Bronchial epithelial cell (primary cell): ENCODE measurements at regions not wholly inside any gene's neighbourhood (a gene's known extent, or its start where the extent isn't known, plus 50 kb on each side); places are given as distances from the start of the nearest gene placed in this dataset.

Experiments
- DNase-seq: peaks from one replicate; pipeline ENCODE4 v3.0.0-alpha.2; 2010; ENCODE audit warnings: low read depth
- FAIRE-seq: peaks from 2 replicates; lab custom pipeline; 2011; peaks lifted over from hg19 to GRCh38; lab: Jason Lieb, UNC
- H3K27me3 ChIP-seq: 2 replicates; pipeline ENCODE4 v1.5.1; 2011; ENCODE audit warnings: low read length; ENCODE audit not compliant: control insufficient read depth, insufficient read depth
- H3K36me3 ChIP-seq: 2 replicates; pipeline ENCODE4 v1.5.1; 2011; ENCODE audit warnings: low read length; ENCODE audit not compliant: control insufficient read depth, insufficient read depth
- H3K4me3 ChIP-seq: 2 replicates; pipeline ENCODE4 v1.5.1; 2011; ENCODE audit warnings: mild to moderate bottlenecking, low read depth, low read length, control low read depth
- TF ChIP-seq, protein P1 (sequence below): IDR thresholded peaks from 2 replicates; pipeline ENCODE4 v1.5.1; 2011; ENCODE audit warnings: mild to moderate bottlenecking, moderate library complexity, low read length, control low read depth, inconsistent platforms; ENCODE audit not compliant: insufficient read depth, severe bottlenecking

- Histone ChIP-seq H3K36me3 (no peaks in the 10 kb centered on the region), H3K4me3 (no peak overlapping the region)
- no peak for FAIRE-seq
These were observed 89.1 kb upstream of the COL5A1 start for GRCh38 chr9:134552349-134552990.

GRCh38 chr9:134553061-134553891, 88.3 kb upstream of the COL5A1 start:
- TF ChIP-seq, protein P1, sequence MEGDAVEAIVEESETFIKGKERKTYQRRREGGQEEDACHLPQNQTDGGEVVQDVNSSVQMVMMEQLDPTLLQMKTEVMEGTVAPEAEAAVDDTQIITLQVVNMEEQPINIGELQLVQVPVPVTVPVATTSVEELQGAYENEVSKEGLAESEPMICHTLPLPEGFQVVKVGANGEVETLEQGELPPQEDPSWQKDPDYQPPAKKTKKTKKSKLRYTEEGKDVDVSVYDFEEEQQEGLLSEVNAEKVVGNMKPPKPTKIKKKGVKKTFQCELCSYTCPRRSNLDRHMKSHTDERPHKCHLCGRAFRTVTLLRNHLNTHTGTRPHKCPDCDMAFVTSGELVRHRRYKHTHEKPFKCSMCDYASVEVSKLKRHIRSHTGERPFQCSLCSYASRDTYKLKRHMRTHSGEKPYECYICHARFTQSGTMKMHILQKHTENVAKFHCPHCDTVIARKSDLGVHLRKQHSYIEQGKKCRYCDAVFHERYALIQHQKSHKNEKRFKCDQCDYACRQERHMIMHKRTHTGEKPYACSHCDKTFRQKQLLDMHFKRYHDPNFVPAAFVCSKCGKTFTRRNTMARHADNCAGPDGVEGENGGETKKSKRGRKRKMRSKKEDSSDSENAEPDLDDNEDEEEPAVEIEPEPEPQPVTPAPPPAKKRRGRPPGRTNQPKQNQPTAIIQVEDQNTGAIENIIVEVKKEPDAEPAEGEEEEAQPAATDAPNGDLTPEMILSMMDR = no peak
- DNase-seq = no peak
- Histone ChIP-seq H3K4me3 (no peak overlapping the region), H3K27me3 (no peaks in the 10 kb centered on the region), H3K36me3 (no peaks in the 10 kb centered on the region)
- no peak for FAIRE-seq

More at GRCh38 chr9:134552349-134552990, 89.1 kb upstream of the COL5A1 start:
- TF ChIP-seq, protein P1 = no peak
- no peak for DNase-seq
- H3K27me3 ChIP-seq = no peaks in the 10 kb centered on the region

DNA sequence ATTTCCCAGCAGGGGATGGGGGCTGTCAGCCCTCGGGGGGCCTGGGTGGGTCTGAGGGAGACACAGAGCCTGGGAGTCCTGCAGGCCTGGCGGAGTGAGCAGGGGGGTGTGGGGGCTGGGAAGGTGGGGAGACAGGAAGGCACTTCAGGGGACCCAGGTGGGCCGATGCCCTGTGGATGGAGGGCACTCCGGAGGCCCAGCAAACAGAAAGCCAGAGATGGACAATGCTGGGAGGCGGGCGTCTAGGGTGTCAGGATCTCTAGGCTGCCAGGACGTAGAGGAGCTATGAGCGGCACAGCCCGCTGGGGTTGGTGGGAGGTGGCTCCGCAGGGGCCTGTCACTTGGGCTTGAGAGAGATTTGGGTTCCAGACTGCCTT, 87.6 kb upstream of the COL5A1 start:
- DNase-seq = no peak
- Histone ChIP-seq H3K4me3 (no peak overlapping the region), H3K36me3 (no peaks in the 10 kb centered on the region), H3K27me3 (no peaks in the 10 kb centered on the region)
- FAIRE-seq = no peak
- TF ChIP-seq, protein P1 = no peak

DNA sequence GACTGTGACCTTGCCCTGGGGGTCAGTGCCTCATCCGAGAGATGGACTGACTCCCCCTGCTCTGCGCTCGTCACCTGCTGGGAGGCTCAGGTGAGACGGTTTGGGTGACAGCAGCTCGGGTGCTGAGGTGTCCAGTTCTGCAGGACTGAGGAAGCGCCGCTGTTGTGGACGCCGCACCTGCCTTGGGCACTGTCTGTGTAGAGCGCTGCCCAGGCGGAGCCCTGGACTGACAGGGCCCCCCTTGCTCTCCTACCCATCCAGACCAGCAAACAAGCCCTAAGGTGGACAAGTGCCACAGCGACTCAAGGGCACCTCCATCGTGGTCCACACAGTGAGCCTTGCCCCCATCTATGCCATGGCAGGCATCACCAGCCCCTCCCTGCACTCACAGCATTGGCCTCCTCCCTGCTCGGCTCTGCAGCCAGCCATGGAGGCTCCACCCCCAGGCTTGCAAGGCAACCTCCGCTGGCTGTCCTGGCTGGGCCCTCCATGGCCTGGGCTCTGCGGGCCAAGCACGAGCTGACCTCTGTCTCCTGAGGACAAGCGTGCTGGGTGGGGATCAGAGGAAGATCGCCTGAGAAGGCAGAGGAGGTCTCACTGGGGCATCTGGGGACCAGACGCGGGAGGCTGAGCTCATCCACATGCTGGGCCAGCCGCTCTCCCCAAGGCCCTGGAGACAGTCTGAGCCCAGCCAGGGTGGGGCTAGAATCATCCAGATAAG, 87.1 kb upstream of the COL5A1 start:
- no peak for DNase-seq
- no peaks in the 10 kb centered on the region for H3K27me3 ChIP-seq
- H3K4me3 ChIP-seq = no peak overlapping the region
- TF ChIP-seq, protein P1 = no peak
- no peak for FAIRE-seq
- H3K36me3 ChIP-seq = no peaks in the 10 kb centered on the region

GRCh38 chr9:134555094-134555650, 86.4 kb upstream of the COL5A1 start:
- TF ChIP-seq, protein P1 = no peak
- FAIRE-seq (no peak), DNase-seq (no peak)
- no peak overlapping the region for H3K4me3 ChIP-seq
- H3K36me3 ChIP-seq = no peaks in the 10 kb centered on the region
- H3K27me3 ChIP-seq = no peaks in the 10 kb centered on the region
